Bronchial epithelial cell (primary cell): ENCODE measurements at regions not wholly inside any gene's neighbourhood (a gene's known extent, or its start where the extent isn't known, plus 50 kb on each side); places are given as distances from the start of the nearest gene placed in this dataset.

ENCODE experiments used
- DNase-seq: peaks from one replicate; pipeline ENCODE4 v3.0.0-alpha.2; 2010; ENCODE audit warnings: low read depth
- FAIRE-seq: peaks from 2 replicates; lab custom pipeline; 2011; peaks lifted over from hg19 to GRCh38; lab: Jason Lieb, UNC
- H3K27me3 ChIP-seq: 2 replicates; pipeline ENCODE4 v1.5.1; 2011; ENCODE audit warnings: low read length; ENCODE audit not compliant: control insufficient read depth, insufficient read depth
- H3K36me3 ChIP-seq: 2 replicates; pipeline ENCODE4 v1.5.1; 2011; ENCODE audit warnings: low read length; ENCODE audit not compliant: control insufficient read depth, insufficient read depth
- H3K4me3 ChIP-seq: 2 replicates; pipeline ENCODE4 v1.5.1; 2011; ENCODE audit warnings: mild to moderate bottlenecking, low read depth, low read length, control low read depth
- CTCF ChIP-seq: IDR thresholded peaks from 2 replicates; pipeline ENCODE4 v1.5.1; 2011; ENCODE audit warnings: mild to moderate bottlenecking, moderate library complexity, low read length, control low read depth, inconsistent platforms; ENCODE audit not compliant: insufficient read depth, severe bottlenecking

- DNase-seq (peak; percentile 89), FAIRE-seq (no peak)
- TF ChIP-seq CTCF, result no peak
- Histone ChIP-seq H3K36me3 (no peaks in the 10 kb centered on the region), H3K4me3 (no peak overlapping the region), H3K27me3 (no peaks in the 10 kb centered on the region)
Observed at GRCh38 chr9:86407022-86407421, 52.8 kb upstream of the TUT7 start.

- TF ChIP-seq CTCF, result no peak
- H3K36me3 ChIP-seq, result no peaks in the 10 kb centered on the region
- no peaks in the 10 kb centered on the region for H3K27me3 ChIP-seq
- H3K4me3 ChIP-seq, result peak overlapping the region; percentile 5
- FAIRE-seq (no peak), DNase-seq (peak; percentile 88)
Observed at GRCh38 chr9:86406366-86406765, 52.2 kb upstream of the TUT7 start.

GRCh38 chr9:86405926-86406325 is 51.7 kb upstream of the TUT7 start:
- peak; percentile 60 for FAIRE-seq
- DNase-seq, result peak; percentile 96
- no peak for TF ChIP-seq CTCF
- Histone ChIP-seq H3K4me3 (peak overlapping the region; percentile 5), H3K27me3 (no peaks in the 10 kb centered on the region), H3K36me3 (no peaks in the 10 kb centered on the region)

- no peak for TF ChIP-seq CTCF
- Histone ChIP-seq H3K36me3 (no peaks in the 10 kb centered on the region), H3K27me3 (no peaks in the 10 kb centered on the region), H3K4me3 (no peak overlapping the region)
- DNase-seq (no peak), FAIRE-seq (no peak)
Observed at GRCh38 chr9:86405086-86405491, 50.9 kb upstream of the TUT7 start.
